ENCODE measurements at regions not wholly inside any gene's neighbourhood (a gene's known extent, or its start where the extent isn't known, plus 50 kb on each side); places are given as distances from the start of the nearest gene placed in this dataset.

GRCh38 chr11:97364047-97364446, 974.2 kb downstream of the JRKL start:
- no peak for TF ChIP-seq CTCF (conservative IDR thresholded peaks at IDR 0.05; ENCODE audit: low read depth in 2 of 2)
- TF ChIP-seq EZH2phosphoT487 (IDR thresholded peaks at IDR 0.05; ENCODE audit: unreplicated experiment) = no peak
- TF ChIP-seq POLR2AphosphoS5 (IDR thresholded peaks at IDR 0.05; ENCODE audit: low read depth) = no peak
- TF ChIP-seq JUNB (IDR thresholded peaks at IDR 0.05; ENCODE audit: unreplicated experiment) = no peak
- no peak for TF ChIP-seq REST (IDR thresholded peaks at IDR 0.05; ENCODE audit: unreplicated experiment)
- no peak for TF ChIP-seq CREB1 (CRISPR knock-in tag; IDR thresholded peaks at IDR 0.05; ENCODE audit: low read depth)
- TF ChIP-seq NANOG (IDR thresholded peaks at IDR 0.05; ENCODE audit: borderline replicate concordance) = no peak
- no peak for TF ChIP-seq EZH2 (IDR thresholded peaks at IDR 0.05; ENCODE audit: low read depth, unreplicated experiment)
- no peak for TF ChIP-seq ZNF114 (CRISPR knock-in tag; IDR thresholded peaks at IDR 0.05)
- no peak for TF ChIP-seq ZNF462 (CRISPR knock-in tag; IDR thresholded peaks at IDR 0.05)

All from GM23338 (cell line).